AG09309 (cell line): ENCODE measurements at regions not wholly inside any gene's neighbourhood (a gene's known extent, or its start where the extent isn't known, plus 50 kb on each side); places are given as distances from the start of the nearest gene placed in this dataset.

Experiments
- DNase-seq: peaks from one replicate; pipeline ENCODE4 v3.0.0-alpha.2; 2010; ENCODE audit warnings: low read depth
- H3K4me3 ChIP-seq: 2 replicates; pipeline ENCODE4 v1.5.1; 2011; ENCODE audit warnings: mild to moderate bottlenecking, low read depth, low read length, moderate library complexity; ENCODE audit not compliant: control insufficient read depth
- CTCF ChIP-seq: IDR thresholded peaks from 2 replicates; pipeline ENCODE4 v1.5.1; 2011; ENCODE audit warnings: mild to moderate bottlenecking, low read depth, low read length, inconsistent platforms; ENCODE audit not compliant: insufficient read depth, control insufficient read depth; ENCODE audit errors: missing control alignments

- TF ChIP-seq CTCF = no peak
- DNase-seq = no peak
Observed at GRCh38 chr7:152486968-152487367, 51.2 kb upstream of the KMT2C start.

GRCh38 chr7:152485826-152486225 is 50.0 kb upstream of the KMT2C start:
- DNase-seq = no peak
- no peak overlapping the region for H3K4me3 ChIP-seq
- no peak for TF ChIP-seq CTCF

More at GRCh38 chr7:152486968-152487367, 51.2 kb upstream of the KMT2C start:
- H3K4me3 ChIP-seq = no peak overlapping the region
